UCSD-AML1 (cell line): ENCODE measurements at regions not wholly inside any gene's neighbourhood (a gene's known extent, or its start where the extent isn't known, plus 50 kb on each side); places are given as distances from the start of the nearest gene placed in this dataset.
"Not testable (repeated sequence)": the region's sequence is repeated elsewhere in the genome, so short reads cannot be mapped to it uniquely, and the experiment has no call there.

ENCODE experiments used
- DNase-seq: peaks from one replicate; lab custom pipeline; 2025; ENCODE audit not compliant: unreplicated experiment; lab: John Stamatoyannopoulos, UW

- DNase-seq, result no peak
These were observed 1960.9 kb upstream of the DEFB115 start for GRCh38 chr20:29296256-29297230.

GRCh38 chr20:29297411-29298270 is 1959.8 kb upstream of the DEFB115 start:
- DNase-seq, result no peak

GRCh38 chr20:29298271-29298590 is 1959.2 kb upstream of the DEFB115 start:
- DNase-seq, result no peak

GRCh38 chr20:29298759-29299613 is 1958.5 kb upstream of the DEFB115 start:
- DNase-seq, result no peak

GRCh38 chr20:29299811-29300578 is 1957.5 kb upstream of the DEFB115 start:
- DNase-seq, result no peak

GRCh38 chr20:29300579-29301551 is 1956.6 kb upstream of the DEFB115 start:
- no peak for DNase-seq

GRCh38 chr20:29301624-29302259 is 1955.7 kb upstream of the DEFB115 start:
- no peak for DNase-seq

- no peak for DNase-seq
These were observed 1954.4 kb upstream of the DEFB115 start for GRCh38 chr20:29302979-29303644.

GRCh38 chr20:29306390-29307072 is 1950.9 kb upstream of the DEFB115 start:
- DNase-seq, result no peak

GRCh38 chr20:29307484-29307883 is 1950.0 kb upstream of the DEFB115 start:
- not testable (repeated sequence) for DNase-seq

GRCh38 chr20:29308956-29309355 is 1948.5 kb upstream of the DEFB115 start:
- DNase-seq, result not testable (repeated sequence)

GRCh38 chr20:29309481-29309880 is 1948.0 kb upstream of the DEFB115 start:
- not testable (repeated sequence) for DNase-seq

- not testable (repeated sequence) for DNase-seq
These were observed 1946.4 kb upstream of the DEFB115 start for GRCh38 chr20:29311046-29311445.

GRCh38 chr20:29312679-29313078 is 1944.8 kb upstream of the DEFB115 start:
- not testable (repeated sequence) for DNase-seq

GRCh38 chr20:29313481-29313880 is 1944.0 kb upstream of the DEFB115 start:
- DNase-seq, result no peak

GRCh38 chr20:29314294-29314693 is 1943.2 kb upstream of the DEFB115 start:
- DNase-seq, result no peak

GRCh38 chr20:29318871-29319461 is 1938.5 kb upstream of the DEFB115 start:
- DNase-seq, result no peak
